ENCODE measurements at regions not wholly inside any gene's neighbourhood (a gene's known extent, or its start where the extent isn't known, plus 50 kb on each side); places are given as distances from the start of the nearest gene placed in this dataset.
"Not testable (repeated sequence)": the region's sequence is repeated elsewhere in the genome, so short reads cannot be mapped to it uniquely, and the experiment has no call there.

DNA sequence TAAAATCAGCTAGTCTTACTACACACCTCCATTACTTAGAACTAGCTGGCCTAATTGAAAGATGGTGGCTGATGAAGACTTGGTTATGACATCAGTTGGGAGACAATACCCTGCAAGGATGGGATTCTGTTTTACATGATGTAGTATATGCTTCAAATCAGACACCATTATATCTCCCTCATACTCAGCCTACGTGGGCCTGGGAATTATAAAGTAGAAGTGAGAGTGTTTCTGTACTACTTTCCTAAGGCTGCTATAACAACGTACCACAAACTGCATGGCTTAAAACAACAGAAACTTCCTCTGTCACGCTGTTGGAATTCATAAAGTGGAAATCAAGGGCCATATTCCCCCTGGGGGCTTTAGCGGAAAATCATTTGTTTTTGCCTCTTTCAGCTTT, 190.4 kb downstream of the PAH start:
- DNase-seq: peak; percentile 13

DNA sequence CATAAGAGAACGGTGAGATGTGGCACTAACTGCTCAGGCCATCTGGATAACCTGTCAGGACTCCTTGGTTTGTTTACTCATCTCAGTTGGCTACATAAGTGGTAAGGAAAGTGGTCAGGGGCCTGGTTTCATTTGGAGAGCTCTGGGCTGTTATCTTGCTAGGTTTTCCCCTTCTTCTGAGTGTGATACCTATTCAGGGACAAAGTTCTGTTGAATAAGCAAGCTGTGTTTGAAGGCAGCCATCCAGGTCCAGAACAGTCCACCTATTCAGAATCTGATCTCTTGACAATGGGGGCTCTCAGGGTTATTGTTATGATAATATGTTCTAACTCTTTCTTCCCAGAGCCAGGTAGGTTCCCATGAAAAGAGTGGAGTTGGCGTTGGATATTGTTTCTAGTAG, 194.9 kb downstream of the PAH start:
- no peak for DNase-seq

- no peak for DNase-seq
Observed at GRCh38 chr12:102708108-102708507, 208.9 kb downstream of the PAH start.

DNA sequence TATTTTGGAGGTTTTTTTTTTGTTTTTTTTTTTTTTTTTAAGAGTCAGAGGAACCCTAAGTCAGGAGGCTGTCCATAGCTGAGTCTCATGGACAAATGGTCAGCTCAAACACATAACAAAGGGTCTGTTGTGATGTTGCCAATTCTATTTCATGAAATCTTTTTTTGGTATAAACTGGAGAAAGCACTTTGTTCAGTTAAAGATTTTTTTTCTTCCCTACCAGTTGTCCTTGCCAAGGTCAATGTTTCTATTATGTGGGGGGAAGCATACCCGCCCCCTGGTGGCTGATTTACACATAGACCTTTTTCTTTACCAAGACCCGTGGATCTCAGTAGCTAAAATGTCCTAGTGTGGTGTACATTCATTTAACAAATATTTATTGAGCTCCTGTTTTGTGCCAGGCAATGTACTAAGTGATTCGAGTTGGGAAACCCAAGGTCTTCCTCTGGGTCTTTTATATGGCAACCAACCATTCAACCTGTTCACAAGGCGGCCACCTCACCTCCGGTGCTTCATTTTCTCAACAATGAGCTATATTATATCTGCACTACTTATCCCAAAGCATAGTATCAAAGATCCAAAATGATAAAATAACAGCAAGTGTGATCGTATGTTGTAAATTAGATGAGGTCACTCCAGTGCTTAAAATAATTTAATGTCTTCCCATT, 214.5 kb downstream of the PAH start:
- DNase-seq: peak; percentile 77

DNA sequence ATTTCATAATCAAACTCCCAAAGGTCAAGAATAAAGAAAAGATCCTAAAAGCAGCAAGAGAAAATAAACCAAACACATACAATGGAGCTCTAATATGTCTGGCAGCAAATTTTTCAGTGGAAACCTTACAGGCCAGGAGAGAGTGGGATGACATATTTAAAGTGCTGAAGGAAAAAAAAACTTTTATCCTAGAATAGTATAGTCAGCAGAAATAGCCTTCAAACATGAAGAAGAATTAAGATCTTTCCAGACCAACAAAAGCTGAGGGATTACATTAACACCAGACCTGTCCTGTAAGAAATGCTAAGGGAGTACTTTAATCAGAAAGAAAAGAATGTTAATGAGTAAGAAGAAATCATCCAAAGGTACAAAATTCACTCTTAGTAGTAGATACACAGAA, 215.7 kb upstream of the IGF1 start:
- DNase-seq: no peak

DNA sequence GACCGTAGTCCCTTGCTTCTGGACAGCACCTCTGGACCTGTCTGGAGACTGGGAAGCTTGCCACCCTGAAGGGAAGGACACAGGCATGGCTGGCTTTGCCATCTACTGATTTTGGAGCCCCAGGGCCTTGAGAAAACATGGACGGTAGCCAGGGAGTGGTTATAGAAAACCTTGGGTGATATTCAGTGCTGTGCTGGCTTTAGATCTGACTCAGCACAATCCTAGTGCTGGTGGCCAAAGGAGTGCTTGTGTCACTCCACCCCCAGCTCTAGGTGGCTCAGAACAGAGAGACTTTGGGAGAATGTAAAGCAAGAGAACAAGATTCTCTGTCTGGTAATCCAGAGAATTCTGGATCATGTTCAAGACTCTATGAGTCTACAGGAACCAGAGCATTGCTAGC, 214.5 kb upstream of the IGF1 start:
- DNase-seq: no peak

DNA sequence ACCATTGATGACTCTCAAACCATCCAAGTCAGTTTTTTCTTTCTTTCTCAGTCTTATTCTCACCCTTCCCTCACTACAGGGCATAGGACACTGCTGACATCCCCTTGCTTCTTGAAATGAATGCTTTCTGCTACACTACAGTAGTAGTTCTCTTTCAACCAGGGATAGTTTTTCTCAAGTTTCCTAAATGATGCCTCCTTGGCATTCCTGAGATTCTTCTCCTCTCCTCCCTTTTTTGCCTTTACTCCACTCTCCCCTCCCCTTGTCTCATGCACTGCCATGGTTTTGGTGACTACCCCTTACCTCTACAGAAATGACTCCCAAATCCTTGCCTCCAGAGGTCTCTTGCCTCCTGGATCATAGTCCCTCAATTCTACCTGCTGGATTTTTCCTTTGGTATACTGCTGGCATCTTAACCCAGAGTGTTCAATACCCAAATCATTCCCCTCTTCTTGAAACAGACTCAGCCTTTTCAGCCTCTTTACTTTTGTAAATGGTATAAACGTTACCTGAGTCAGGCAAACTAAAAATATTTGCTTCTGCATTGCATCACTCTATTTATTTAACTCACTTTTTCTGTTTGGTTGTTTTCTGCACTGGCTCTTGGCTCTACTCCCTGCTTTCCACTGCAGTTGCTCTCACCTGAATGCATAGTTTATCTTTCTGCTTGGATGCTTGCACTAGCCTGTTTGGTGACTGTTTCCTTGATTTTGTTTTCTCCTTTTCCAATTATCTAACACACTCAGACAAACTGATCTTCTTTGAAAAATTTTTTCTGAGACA, 211.6 kb upstream of the IGF1 start:
- DNase-seq: no peak

DNA sequence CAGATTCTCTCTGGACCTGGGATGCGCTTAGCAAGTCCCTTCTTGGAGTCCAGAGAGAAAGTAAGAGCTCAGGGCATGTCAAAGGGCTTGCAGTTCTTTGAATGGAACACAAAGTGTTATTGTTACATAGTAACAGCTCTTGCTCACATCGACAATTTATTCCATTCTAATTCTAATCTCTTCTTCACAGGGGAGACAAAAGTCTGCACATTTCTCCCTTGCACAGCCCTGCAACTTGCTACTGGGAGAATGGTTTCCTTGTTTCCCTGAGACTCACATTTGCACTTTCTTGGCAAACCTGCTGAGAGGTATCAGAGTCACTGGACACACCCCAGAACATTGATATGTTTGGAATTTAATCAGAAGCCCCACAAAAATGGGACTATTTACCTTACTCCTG, 209.9 kb upstream of the IGF1 start:
- no peak for DNase-seq

DNA sequence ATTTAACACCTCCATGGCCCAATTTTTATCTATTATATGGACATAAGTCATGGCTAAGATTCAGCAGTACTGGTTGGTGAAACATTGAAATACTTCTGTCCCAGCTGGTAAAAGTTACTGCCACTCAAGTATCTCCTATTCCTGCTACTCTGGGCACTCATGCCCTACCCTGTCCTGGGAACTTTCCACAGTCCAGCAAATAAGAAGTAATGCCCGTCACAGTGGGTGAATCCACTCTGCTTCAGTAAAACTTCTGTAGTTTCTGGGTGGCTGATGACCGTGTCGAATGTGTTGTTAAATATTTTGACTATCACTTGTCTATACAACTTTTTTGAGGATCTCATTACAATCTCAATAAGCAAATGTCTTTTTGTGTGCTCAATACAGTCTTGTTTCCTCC, 209.3 kb upstream of the IGF1 start:
- DNase-seq: no peak

- DNase-seq: no peak
Observed at GRCh38 chr12:102687523-102687922, 207.2 kb upstream of the IGF1 start.

DNA sequence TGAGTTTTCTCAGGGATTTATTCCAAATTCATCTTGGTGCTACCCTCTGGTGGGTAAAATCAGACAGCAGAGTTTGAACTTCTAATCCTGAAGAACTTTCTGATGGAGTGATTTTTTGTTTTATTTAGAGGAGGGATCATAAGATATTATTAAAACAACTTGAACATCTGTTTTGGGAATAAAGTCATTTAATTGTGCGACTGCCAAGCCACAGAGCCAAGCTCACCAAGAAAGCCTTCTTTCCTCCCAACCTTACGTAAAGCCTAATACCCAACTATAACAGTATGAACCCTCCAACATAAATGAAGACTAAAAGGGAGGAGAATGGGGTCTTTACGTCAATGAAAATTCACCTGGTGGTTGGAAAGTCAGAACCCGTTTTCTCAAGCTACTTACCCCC, 205.5 kb upstream of the IGF1 start:
- peak; percentile 21 for DNase-seq

- DNase-seq: no peak
Observed at GRCh38 chr12:102685172-102685571, 204.8 kb upstream of the IGF1 start.

GRCh38 chr12:102682366-102683289, 202.3 kb upstream of the IGF1 start:
- no peak for DNase-seq

- DNase-seq: no peak
Observed at GRCh38 chr12:102681747-102682146, 201.4 kb upstream of the IGF1 start.

DNA sequence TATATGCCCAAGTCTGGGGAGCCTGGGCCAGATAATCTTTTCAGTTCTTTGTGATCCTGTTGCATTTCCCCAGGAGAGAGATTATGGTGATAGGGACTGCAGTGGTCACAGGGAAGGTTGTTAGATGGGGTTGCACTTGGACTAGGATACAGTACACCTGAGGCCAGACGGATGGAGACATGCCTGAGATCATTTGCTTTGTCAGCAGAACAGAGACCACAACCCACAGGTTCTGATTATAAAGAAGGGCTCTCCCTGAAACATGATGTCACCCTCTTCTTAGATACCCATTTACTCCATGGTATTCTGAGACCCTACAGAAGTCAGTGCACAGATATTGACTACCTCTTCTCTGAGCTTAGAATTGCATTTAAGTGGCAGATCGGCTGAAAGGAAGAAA, 200.9 kb upstream of the IGF1 start:
- no peak for DNase-seq

DNA sequence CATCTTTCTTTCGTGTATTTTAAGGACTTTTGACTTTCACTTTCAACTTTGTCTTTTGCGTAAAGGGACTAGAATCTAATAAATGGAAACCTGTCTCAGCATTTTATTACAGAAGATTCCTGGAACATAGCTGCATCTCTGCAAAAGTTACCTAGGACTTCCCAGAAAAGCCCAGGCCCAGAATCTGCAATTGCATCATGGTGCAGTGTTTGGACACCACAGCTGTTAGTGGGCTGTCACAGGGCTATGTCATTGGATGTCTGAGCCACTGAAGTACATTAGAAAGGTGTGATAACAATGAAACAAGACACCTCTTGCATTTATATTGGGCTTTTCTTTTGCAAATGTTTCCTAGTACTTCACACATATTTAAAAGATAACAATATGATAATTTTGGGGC, 199.9 kb upstream of the IGF1 start:
- no peak for DNase-seq

DNA sequence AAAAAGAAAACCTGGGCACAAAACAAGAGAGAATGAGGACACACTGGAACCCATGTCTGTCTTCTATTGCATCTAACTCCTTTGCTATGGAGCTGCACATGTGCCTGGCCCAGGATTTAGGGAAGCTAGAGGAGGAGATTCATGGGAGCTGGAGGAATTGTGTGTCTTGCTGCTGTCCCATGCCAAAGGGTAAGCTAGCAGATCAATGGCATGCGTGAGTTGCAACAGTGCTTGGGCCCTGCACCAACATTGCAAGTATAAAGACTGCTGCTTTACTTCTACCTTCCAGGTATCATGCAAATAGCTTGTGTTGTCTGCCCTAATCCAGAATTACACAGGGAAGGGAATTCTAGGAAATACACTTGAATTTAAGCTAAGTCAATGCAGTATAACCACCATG, 196.4 kb upstream of the IGF1 start:
- DNase-seq: no peak

DNA sequence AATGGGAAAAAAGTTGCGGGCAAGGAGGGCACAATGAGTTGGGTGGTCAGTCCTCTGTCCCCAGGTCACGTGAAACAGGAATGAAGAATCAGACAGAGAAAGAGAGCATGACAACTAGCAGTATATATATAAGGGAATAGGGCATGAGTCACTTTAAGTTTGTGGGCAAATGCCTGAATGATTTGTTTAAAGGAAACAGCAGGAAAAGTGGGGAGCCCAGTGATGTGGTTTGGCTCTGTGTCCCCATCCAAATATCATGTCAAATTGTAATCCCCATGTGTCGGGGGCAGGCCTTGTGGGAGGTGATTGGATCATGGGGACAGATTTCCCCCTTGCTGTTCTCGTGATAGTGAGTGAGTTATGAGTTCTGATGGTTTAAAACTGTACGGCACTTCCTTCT, 195.3 kb upstream of the IGF1 start:
- DNase-seq: peak; percentile 87

- no peak for DNase-seq
Observed at GRCh38 chr12:102673606-102674005, 193.2 kb upstream of the IGF1 start.

DNA sequence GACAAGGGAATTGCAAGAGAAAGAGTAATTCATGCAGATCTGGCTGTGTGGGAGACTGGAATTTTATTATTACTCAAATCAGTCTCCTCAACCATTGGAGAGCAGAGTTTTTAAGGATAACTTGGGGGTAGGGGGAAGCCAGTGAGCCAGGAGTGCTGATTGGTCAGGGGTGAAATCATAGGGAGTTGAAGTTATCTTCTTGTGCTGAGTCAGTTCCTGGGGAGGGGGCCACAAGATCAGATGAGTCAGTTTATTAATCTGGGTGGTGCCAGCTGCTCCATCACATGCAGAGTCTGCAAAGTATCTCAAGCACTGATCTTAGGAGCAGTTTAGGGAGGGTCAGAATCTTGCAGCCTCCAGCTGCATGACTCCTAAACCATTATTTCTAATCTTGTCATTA, 191.8 kb upstream of the IGF1 start:
- peak; percentile 41 for DNase-seq

DNA sequence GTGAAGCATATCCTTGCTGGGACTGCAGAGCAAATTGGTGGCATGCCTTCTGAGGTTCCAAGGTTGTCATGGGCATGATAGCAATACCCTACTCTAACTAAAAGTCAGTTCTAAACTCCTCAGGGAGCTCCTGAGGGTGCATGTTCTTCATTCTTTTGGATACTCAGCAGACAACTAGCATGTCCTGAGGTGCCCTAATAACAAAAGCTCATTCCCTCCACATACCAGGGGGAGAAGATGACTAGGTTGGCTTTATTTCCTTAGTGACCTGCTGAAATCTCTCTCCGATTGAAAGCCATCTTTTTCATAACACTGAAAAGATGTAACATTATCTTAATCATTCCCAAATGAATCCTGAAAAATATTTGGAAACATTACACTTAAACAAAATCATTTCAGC, 188.7 kb upstream of the IGF1 start:
- DNase-seq: peak; percentile 47

- DNase-seq: not testable (repeated sequence)
Observed at GRCh38 chr12:102666176-102666575, 185.8 kb upstream of the IGF1 start.

DNA sequence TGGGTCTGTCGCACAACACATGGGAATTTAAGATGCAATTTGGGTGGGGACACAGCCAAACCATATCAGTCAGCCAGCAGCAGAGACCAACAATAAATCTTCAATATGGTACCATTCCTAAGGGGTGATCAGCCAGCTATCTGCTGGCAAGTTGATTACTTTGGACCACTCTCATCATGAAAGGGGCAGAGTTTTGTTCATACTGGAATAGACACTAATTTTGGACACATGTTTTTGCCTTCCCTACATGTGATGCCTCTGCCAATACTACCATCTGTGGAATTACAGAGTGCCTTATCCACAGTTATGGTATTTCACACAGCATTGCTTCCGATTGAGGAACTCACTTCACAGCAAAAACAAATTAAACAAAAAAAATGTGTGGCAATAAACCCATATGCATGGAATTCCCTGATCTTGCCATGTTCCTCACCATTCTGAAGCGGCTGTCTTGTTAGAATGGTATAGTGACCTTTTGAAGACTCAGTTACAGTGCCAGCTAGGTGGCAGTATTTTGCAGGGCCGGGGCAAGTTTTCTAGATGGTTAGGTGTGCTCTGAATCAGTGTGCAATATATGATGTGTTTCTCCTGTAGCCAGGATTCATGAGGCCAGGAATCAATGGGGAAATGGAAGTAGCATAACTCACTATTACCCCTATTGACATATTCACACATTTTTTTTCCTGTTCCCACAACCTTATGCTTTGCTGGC, 179.0 kb upstream of the IGF1 start:
- DNase-seq: no peak

Measured in fibroblast of skin of scalp (primary cell).